ENCODE measurements at regions not wholly inside any gene's neighbourhood (a gene's known extent, or its start where the extent isn't known, plus 50 kb on each side); places are given as distances from the start of the nearest gene placed in this dataset.

DNA sequence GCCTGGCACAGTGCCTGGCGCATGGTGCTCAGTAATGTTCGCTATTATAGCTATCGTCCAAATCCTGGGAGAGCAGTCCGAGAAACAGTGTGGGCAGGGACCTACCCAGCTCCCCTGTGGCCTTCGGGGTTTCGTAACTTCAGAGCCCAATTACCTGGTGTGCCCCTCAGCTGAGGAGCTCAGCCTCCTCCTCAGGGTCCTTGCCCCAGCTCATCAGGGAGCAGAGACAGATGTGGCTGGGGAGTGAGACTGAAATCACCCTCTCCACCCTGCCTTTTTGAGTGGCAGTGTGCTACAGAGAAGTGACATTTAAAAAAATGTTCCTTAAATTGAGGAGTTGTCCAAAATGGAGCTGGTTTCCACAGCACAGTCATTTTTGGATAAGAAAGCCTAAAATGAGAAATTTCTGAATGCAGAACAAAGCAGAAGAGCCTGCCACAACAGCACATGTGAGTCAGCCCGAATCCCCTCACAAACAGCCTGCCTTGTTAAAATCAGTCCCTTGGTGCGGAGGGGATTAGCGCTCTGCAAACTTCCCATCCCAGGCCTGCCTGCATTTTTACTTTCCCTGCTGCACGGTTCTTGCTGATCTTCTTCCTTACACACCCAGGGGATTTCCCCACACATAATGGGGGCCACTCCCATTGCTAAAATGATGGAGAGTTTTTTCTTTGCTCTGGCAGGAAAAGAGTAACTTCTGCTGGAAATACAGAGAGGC, 78.1 kb upstream of the PITX1 start:
- ATAC-seq (no peak), DNase-seq (no peak)
- H3K4me1 ChIP-seq: peaks cover 7 to 10% of the 10 kb centered on the region in 2 donors
- no peaks in the 10 kb centered on the region for H3K9me3 ChIP-seq
- intact Hi-C loops (cut with DNase I; ENCODE audit: low total_unique reads): no loop called here
- H3K4me3 ChIP-seq: no peak overlapping the region
- TF ChIP-seq, protein P1, sequence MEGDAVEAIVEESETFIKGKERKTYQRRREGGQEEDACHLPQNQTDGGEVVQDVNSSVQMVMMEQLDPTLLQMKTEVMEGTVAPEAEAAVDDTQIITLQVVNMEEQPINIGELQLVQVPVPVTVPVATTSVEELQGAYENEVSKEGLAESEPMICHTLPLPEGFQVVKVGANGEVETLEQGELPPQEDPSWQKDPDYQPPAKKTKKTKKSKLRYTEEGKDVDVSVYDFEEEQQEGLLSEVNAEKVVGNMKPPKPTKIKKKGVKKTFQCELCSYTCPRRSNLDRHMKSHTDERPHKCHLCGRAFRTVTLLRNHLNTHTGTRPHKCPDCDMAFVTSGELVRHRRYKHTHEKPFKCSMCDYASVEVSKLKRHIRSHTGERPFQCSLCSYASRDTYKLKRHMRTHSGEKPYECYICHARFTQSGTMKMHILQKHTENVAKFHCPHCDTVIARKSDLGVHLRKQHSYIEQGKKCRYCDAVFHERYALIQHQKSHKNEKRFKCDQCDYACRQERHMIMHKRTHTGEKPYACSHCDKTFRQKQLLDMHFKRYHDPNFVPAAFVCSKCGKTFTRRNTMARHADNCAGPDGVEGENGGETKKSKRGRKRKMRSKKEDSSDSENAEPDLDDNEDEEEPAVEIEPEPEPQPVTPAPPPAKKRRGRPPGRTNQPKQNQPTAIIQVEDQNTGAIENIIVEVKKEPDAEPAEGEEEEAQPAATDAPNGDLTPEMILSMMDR (IDR thresholded peaks at IDR 0.05 in 4 of 5, conservative IDR thresholded peaks at IDR 0.05 in 1 of 5): no peak
- no peak for TF ChIP-seq POLR2A (IDR thresholded peaks at IDR 0.05)
- no peaks in the 10 kb centered on the region for H3K36me3 ChIP-seq
- no peak overlapping the region for H3K27ac ChIP-seq
- in situ Hi-C loops (cut with MboI; ENCODE audit: low sequenced_read_pairs in 4 of 4): no loop called here
- H3K27me3 ChIP-seq: no peaks in the 10 kb centered on the region

DNA sequence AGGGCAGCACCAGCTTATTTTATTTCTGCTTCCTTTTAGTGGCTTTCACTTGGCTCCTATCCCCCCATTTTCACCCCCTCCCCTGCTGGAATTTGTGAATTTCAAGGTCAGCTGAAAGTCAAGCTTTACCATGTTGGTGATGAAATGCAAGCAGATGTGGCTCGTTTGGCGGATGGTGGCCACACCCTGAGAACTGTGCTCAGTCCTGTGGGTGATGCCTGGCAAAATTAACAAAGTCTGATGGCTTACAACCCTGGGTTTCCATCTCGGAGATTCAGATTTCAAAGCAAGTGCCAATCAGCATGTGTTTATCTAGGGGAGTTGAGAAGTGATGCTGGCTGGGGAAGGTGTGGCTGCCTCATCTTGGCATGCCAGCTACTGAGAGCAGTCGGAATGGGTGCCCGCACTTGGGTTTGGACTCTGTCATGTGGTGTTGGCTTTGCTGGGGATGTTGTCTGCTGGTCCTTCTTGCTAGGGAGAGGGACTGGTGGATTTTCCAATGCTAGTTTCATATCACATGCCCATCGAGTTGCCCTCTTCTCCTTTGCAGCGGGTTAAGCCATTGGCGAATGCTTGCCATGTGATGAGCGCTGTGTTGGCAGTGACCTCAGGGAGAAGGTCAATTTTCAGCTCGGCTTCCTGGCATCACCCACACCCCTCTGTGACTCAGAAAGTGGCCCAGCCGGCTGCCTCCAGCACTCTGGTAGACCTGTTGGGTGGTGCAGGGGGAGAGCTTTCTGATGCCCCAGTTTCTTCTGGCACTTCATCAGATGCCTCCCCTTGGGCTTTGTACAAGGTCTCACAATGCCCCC, 77.0 kb upstream of the PITX1 start:
- intact Hi-C loops (cut with DNase I; ENCODE audit: low total_unique reads) (no loop called here), in situ Hi-C loops (cut with MboI; ENCODE audit: low sequenced_read_pairs in 4 of 4) (no loop called here)
- Histone ChIP-seq H3K36me3 (no peaks in the 10 kb centered on the region), H3K27ac (peak overlapping the region in 1 of 4 donors; percentile 31), H3K4me1 (peaks cover 7 to 10% of the 10 kb centered on the region in 2 donors), H3K9me3 (no peaks in the 10 kb centered on the region), H3K27me3 (no peaks in the 10 kb centered on the region), H3K4me3 (no peak overlapping the region)
- TF ChIP-seq POLR2A (IDR thresholded peaks at IDR 0.05): no peak
- TF ChIP-seq, protein P1 (IDR thresholded peaks at IDR 0.05 in 4 of 5, conservative IDR thresholded peaks at IDR 0.05 in 1 of 5): no peak
- DNase-seq: peak; percentile 23 to 61
- ATAC-seq: peak; percentile 80 to 84

DNA sequence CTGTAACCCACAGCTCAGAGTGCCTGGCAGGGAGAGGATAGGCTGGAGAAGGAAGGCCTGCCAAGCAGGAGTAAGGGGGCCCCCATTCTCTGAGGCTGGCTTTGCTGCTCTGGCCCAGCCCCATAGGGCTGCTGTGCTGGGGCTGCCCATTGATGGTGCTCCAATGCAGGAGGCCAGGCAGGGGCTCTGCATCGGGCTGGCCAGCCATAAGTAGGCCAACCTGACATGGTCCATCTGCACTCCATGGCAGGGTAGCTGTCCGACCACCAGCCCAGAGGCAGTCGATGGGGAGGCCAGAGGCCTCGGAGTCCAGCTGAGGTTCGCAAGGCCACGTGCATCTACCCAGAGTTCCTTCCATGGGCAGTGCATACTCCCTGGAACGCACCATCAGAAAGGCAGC, 75.0 kb upstream of the PITX1 start:
- ATAC-seq (no peak), DNase-seq (no peak)
- intact Hi-C loops (cut with DNase I; ENCODE audit: low total_unique reads) (no loop called here), in situ Hi-C loops (cut with MboI; ENCODE audit: low sequenced_read_pairs in 4 of 4) (no loop called here)
- TF ChIP-seq, protein P1 (IDR thresholded peaks at IDR 0.05 in 4 of 5, conservative IDR thresholded peaks at IDR 0.05 in 1 of 5): no peak
- TF ChIP-seq POLR2A (IDR thresholded peaks at IDR 0.05): no peak
- H3K36me3 ChIP-seq: no peaks in the 10 kb centered on the region
- no peaks in the 10 kb centered on the region for H3K27me3 ChIP-seq
- peaks cover 7 to 10% of the 10 kb centered on the region in 2 donors for H3K4me1 ChIP-seq
- no peaks in the 10 kb centered on the region for H3K9me3 ChIP-seq
- H3K27ac ChIP-seq: no peak overlapping the region
- no peak overlapping the region for H3K4me3 ChIP-seq

DNA sequence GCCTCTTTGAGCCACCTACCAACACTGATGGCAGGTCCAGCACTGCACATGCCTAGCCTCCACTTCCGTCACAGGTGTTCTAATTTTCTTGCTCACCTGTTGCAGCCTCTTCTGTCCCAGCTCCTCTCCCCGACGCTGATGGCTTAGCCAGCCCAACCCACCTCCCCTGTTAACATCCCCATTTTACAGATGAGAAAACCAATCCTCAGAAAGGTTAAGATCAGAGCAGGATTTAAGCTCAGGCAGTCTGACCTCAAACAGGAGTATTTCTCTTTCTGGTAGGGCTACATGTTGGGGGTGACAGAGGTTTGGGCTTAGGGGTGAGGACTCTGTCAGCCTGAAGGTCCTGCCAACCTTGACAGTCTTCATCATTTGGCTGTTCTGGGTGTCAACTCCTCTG, 74.5 kb upstream of the PITX1 start:
- DNase-seq: no peak
- ATAC-seq: no peak
- in situ Hi-C loops (cut with MboI; ENCODE audit: low sequenced_read_pairs in 4 of 4): no loop called here

More for the DNA sequence above, 74.5 kb upstream of the PITX1 start:
- Histone ChIP-seq H3K4me1 (peaks cover 7 to 10% of the 10 kb centered on the region in 2 donors), H3K27me3 (no peaks in the 10 kb centered on the region), H3K9me3 (no peaks in the 10 kb centered on the region), H3K27ac (no peak overlapping the region), H3K4me3 (no peak overlapping the region), H3K36me3 (no peaks in the 10 kb centered on the region)
- intact Hi-C loops (cut with DNase I; ENCODE audit: low total_unique reads): no loop called here
- TF ChIP-seq POLR2A (IDR thresholded peaks at IDR 0.05): no peak
- TF ChIP-seq, protein P1 (IDR thresholded peaks at IDR 0.05 in 4 of 5, conservative IDR thresholded peaks at IDR 0.05 in 1 of 5): no peak
